ENCODE measurements at regions not wholly inside any gene's neighbourhood (a gene's known extent, or its start where the extent isn't known, plus 50 kb on each side); places are given as distances from the start of the nearest gene placed in this dataset.

- Histone ChIP-seq H3K4me1 (ENCODE audit: control insufficient read depth in 1 of 2, insufficient read depth in 2 of 2, low read length in 2 of 2) (no peaks in the 10 kb centered on the region), H3K23ac (ENCODE audit: low read length) (no peak overlapping the region), H3K36me3 (ENCODE audit: control insufficient read depth in 1 of 2, insufficient read depth in 2 of 2, low read length in 2 of 2) (no peaks in the 10 kb centered on the region), H4K12ac (ENCODE audit: low read depth, low read length) (no peak overlapping the region), H2BK12ac (ENCODE audit: low read length) (no peak overlapping the region), H4K8ac (ENCODE audit: low read depth, low read length) (no peak overlapping the region), H3K27ac (ENCODE audit: low read depth, low read length) (no peak overlapping the region), H3K9ac (ENCODE audit: low read length) (no peak overlapping the region), H3K4me2 (ENCODE audit: low read length) (no peak overlapping the region), H3K14ac (ENCODE audit: low read length) (no peak overlapping the region), H4K91ac (ENCODE audit: low read depth, low read length) (no peak overlapping the region), H3K9me3 (ENCODE audit: insufficient read depth, low read depth, low read length) (no peaks in the 10 kb centered on the region), H3K4ac (ENCODE audit: low read depth, low read length) (no peak overlapping the region), H3K27me3 (ENCODE audit: insufficient read depth, low read length) (no peaks in the 10 kb centered on the region), H3K4me3 (ENCODE audit: low read depth, low read length) (no peak overlapping the region), H3K79me2 (ENCODE audit: control insufficient read depth, insufficient read depth, low read length, poor library complexity) (no peaks in the 10 kb centered on the region), H2AFZ (ENCODE audit: insufficient read depth, low read length, poor library complexity) (no peak overlapping the region), H2AK5ac (ENCODE audit: low read length) (no peak overlapping the region), H2BK5ac (ENCODE audit: low read depth, low read length, poor library complexity) (no peak overlapping the region), H3K18ac (ENCODE audit: low read length) (no peak overlapping the region), H3K79me1 (ENCODE audit: low read length) (no peaks in the 10 kb centered on the region), H2BK120ac (ENCODE audit: insufficient read depth, low read length, poor library complexity) (no peak overlapping the region)
- WGBS (ENCODE audit: extremely low coverage, insufficient coverage, insufficient read length) = no CpG with 5 or more reads among the region's 9 CpGs
- DNase-seq = peak; percentile 48 to 76
Observed at GRCh38 chr3:70550723-70551319, 238.4 kb upstream of the MDFIC2 start.

GRCh38 chr3:70546679-70547078 lies 234.2 kb upstream of the MDFIC2 start:
- WGBS (ENCODE audit: extremely low coverage, insufficient coverage, insufficient read length) = no CpG with 5 or more reads among the region's 4 CpGs
- Histone ChIP-seq H4K8ac (ENCODE audit: low read depth, low read length) (no peak overlapping the region), H3K79me1 (ENCODE audit: low read length) (no peaks in the 10 kb centered on the region), H3K9me3 (ENCODE audit: insufficient read depth, low read depth, low read length) (no peaks in the 10 kb centered on the region), H3K9ac (ENCODE audit: low read length) (no peak overlapping the region), H3K14ac (ENCODE audit: low read length) (no peak overlapping the region), H3K79me2 (ENCODE audit: control insufficient read depth, insufficient read depth, low read length, poor library complexity) (no peaks in the 10 kb centered on the region), H2AK5ac (ENCODE audit: low read length) (no peak overlapping the region), H4K91ac (ENCODE audit: low read depth, low read length) (no peak overlapping the region), H3K4me3 (ENCODE audit: low read depth, low read length) (no peak overlapping the region), H3K27me3 (ENCODE audit: insufficient read depth, low read length) (no peaks in the 10 kb centered on the region), H2BK12ac (ENCODE audit: low read length) (no peak overlapping the region), H3K36me3 (ENCODE audit: control insufficient read depth in 1 of 2, insufficient read depth in 2 of 2, low read length in 2 of 2) (no peaks in the 10 kb centered on the region), H3K23ac (ENCODE audit: low read length) (no peak overlapping the region), H3K27ac (ENCODE audit: low read depth, low read length) (no peak overlapping the region), H3K4ac (ENCODE audit: low read depth, low read length) (no peak overlapping the region), H3K18ac (ENCODE audit: low read length) (no peak overlapping the region), H2BK120ac (ENCODE audit: insufficient read depth, low read length, poor library complexity) (no peak overlapping the region), H2AFZ (ENCODE audit: insufficient read depth, low read length, poor library complexity) (no peak overlapping the region), H4K12ac (ENCODE audit: low read depth, low read length) (no peak overlapping the region), H3K4me1 (ENCODE audit: control insufficient read depth in 1 of 2, insufficient read depth in 2 of 2, low read length in 2 of 2) (no peaks in the 10 kb centered on the region), H3K4me2 (ENCODE audit: low read length) (no peak overlapping the region), H2BK5ac (ENCODE audit: low read depth, low read length, poor library complexity) (no peak overlapping the region)
- DNase-seq = no peak

GRCh38 chr3:70543493-70543892 lies 231.1 kb upstream of the MDFIC2 start:
- no CpG with 5 or more reads among the region's 2 CpGs for WGBS (ENCODE audit: extremely low coverage, insufficient coverage, insufficient read length)
- Histone ChIP-seq H3K4ac (ENCODE audit: low read depth, low read length) (no peak overlapping the region), H3K9me3 (ENCODE audit: insufficient read depth, low read depth, low read length) (no peaks in the 10 kb centered on the region), H3K4me1 (ENCODE audit: control insufficient read depth in 1 of 2, insufficient read depth in 2 of 2, low read length in 2 of 2) (no peaks in the 10 kb centered on the region), H2AK5ac (ENCODE audit: low read length) (no peak overlapping the region), H4K91ac (ENCODE audit: low read depth, low read length) (no peak overlapping the region), H3K4me3 (ENCODE audit: low read depth, low read length) (no peak overlapping the region), H3K23ac (ENCODE audit: low read length) (no peak overlapping the region), H3K4me2 (ENCODE audit: low read length) (no peak overlapping the region), H3K18ac (ENCODE audit: low read length) (no peak overlapping the region), H4K12ac (ENCODE audit: low read depth, low read length) (no peak overlapping the region), H3K27ac (ENCODE audit: low read depth, low read length) (no peak overlapping the region), H3K27me3 (ENCODE audit: insufficient read depth, low read length) (no peaks in the 10 kb centered on the region), H3K79me2 (ENCODE audit: control insufficient read depth, insufficient read depth, low read length, poor library complexity) (no peaks in the 10 kb centered on the region), H4K8ac (ENCODE audit: low read depth, low read length) (no peak overlapping the region), H2AFZ (ENCODE audit: insufficient read depth, low read length, poor library complexity) (no peak overlapping the region), H3K14ac (ENCODE audit: low read length) (no peak overlapping the region), H3K79me1 (ENCODE audit: low read length) (no peaks in the 10 kb centered on the region), H3K9ac (ENCODE audit: low read length) (no peak overlapping the region), H2BK120ac (ENCODE audit: insufficient read depth, low read length, poor library complexity) (no peak overlapping the region), H3K36me3 (ENCODE audit: control insufficient read depth in 1 of 2, insufficient read depth in 2 of 2, low read length in 2 of 2) (no peaks in the 10 kb centered on the region), H2BK12ac (ENCODE audit: low read length) (no peak overlapping the region), H2BK5ac (ENCODE audit: low read depth, low read length, poor library complexity) (no peak overlapping the region)
- no peak for DNase-seq

- H2BK5ac ChIP-seq (ENCODE audit: low read depth, low read length, poor library complexity) = no peak overlapping the region
- H3K4me3 ChIP-seq (ENCODE audit: low read depth, low read length) = no peak overlapping the region
- no peak overlapping the region for H4K8ac ChIP-seq (ENCODE audit: low read depth, low read length)
- H2AK5ac ChIP-seq (ENCODE audit: low read length) = no peak overlapping the region
- no peaks in the 10 kb centered on the region for H3K9me3 ChIP-seq (ENCODE audit: insufficient read depth, low read depth, low read length)
- H3K27me3 ChIP-seq (ENCODE audit: insufficient read depth, low read length) = no peaks in the 10 kb centered on the region
- H2AFZ ChIP-seq (ENCODE audit: insufficient read depth, low read length, poor library complexity) = no peak overlapping the region
- no peak overlapping the region for H3K4me2 ChIP-seq (ENCODE audit: low read length)
- H3K27ac ChIP-seq (ENCODE audit: low read depth, low read length) = no peak overlapping the region
- no peaks in the 10 kb centered on the region for H3K79me1 ChIP-seq (ENCODE audit: low read length)
- no CpG with 5 or more reads among the region's 2 CpGs for whole genome bisulfite sequencing (ENCODE audit: extremely low coverage, insufficient coverage, insufficient read length)
- H3K9ac ChIP-seq (ENCODE audit: low read length) = no peak overlapping the region
- no peak overlapping the region for H4K12ac ChIP-seq (ENCODE audit: low read depth, low read length)
- no peak overlapping the region for H3K23ac ChIP-seq (ENCODE audit: low read length)
- DNase-seq = no peak
- no peak overlapping the region for H3K18ac ChIP-seq (ENCODE audit: low read length)
- H2BK12ac ChIP-seq (ENCODE audit: low read length) = no peak overlapping the region
- no peak overlapping the region for H3K4ac ChIP-seq (ENCODE audit: low read depth, low read length)
- no peaks in the 10 kb centered on the region for H3K79me2 ChIP-seq (ENCODE audit: control insufficient read depth, insufficient read depth, low read length, poor library complexity)
- no peaks in the 10 kb centered on the region for H3K36me3 ChIP-seq (ENCODE audit: control insufficient read depth in 1 of 2, insufficient read depth in 2 of 2, low read length in 2 of 2)
- no peaks in the 10 kb centered on the region for H3K4me1 ChIP-seq (ENCODE audit: control insufficient read depth in 1 of 2, insufficient read depth in 2 of 2, low read length in 2 of 2)
- H4K91ac ChIP-seq (ENCODE audit: low read depth, low read length) = no peak overlapping the region
- no peak overlapping the region for H2BK120ac ChIP-seq (ENCODE audit: insufficient read depth, low read length, poor library complexity)
- no peak overlapping the region for H3K14ac ChIP-seq (ENCODE audit: low read length)
Observed at GRCh38 chr3:70539908-70540307, 227.5 kb upstream of the MDFIC2 start.
